Epithelial cell of esophagus (primary cell): ENCODE measurements at regions not wholly inside any gene's neighbourhood (a gene's known extent, or its start where the extent isn't known, plus 50 kb on each side); places are given as distances from the start of the nearest gene placed in this dataset.
A peak's percentile ranks its signal among the peaks of the same experiment; 100 is the strongest.
"Not testable (repeated sequence)": the region's sequence is repeated elsewhere in the genome, so short reads cannot be mapped to it uniquely, and the experiment has no call there.

Source experiments
- DNase-seq: peaks from one replicate; pipeline ENCODE4 v3.0.0; 2010; ENCODE audit warnings: low read depth
- H3K4me3 ChIP-seq: 2 replicates; pipeline ENCODE4 v1.5.1; 2011; ENCODE audit warnings: mild to moderate bottlenecking, low read length, control low read depth
- CTCF ChIP-seq: IDR thresholded peaks from 2 replicates; pipeline ENCODE4 v1.5.1; 2011; ENCODE audit warnings: low read depth, mild to moderate bottlenecking, low read length, control low read depth, inconsistent platforms; ENCODE audit not compliant: insufficient read depth; ENCODE audit errors: missing control alignments

- no peak overlapping the region for H3K4me3 ChIP-seq
- no peak for DNase-seq
- TF ChIP-seq CTCF = no peak
Observed at GRCh38 chr2:32874931-32875330, 71.8 kb upstream of the LTBP1 start.

- no peak for DNase-seq
- H3K4me3 ChIP-seq = no peak overlapping the region
- no peak for TF ChIP-seq CTCF
Observed at GRCh38 chr2:32877587-32878510, 68.9 kb upstream of the LTBP1 start.

- not testable (repeated sequence) for H3K4me3 ChIP-seq, DNase-seq
Observed at GRCh38 chr2:32879943-32880342, 66.8 kb upstream of the LTBP1 start.

GRCh38 chr2:32882816-32883810, 63.6 kb upstream of the LTBP1 start:
- no peak for TF ChIP-seq CTCF
- DNase-seq = peak; percentile 7
- no peak overlapping the region for H3K4me3 ChIP-seq

GRCh38 chr2:32884346-32884745, 62.4 kb upstream of the LTBP1 start:
- H3K4me3 ChIP-seq = no peak overlapping the region
- TF ChIP-seq CTCF = no peak
- DNase-seq = peak; percentile 5

GRCh38 chr2:32886397-32887055, 60.2 kb upstream of the LTBP1 start:
- not testable (repeated sequence) for H3K4me3 ChIP-seq, DNase-seq

GRCh38 chr2:32887125-32887524, 59.6 kb upstream of the LTBP1 start:
- no peak for DNase-seq
- TF ChIP-seq CTCF = no peak
- H3K4me3 ChIP-seq = no peak overlapping the region
